HG03064 (cell line): ENCODE measurements at regions not wholly inside any gene's neighbourhood (a gene's known extent, or its start where the extent isn't known, plus 50 kb on each side); places are given as distances from the start of the nearest gene placed in this dataset.
"Not testable (repeated sequence)": the region's sequence is repeated elsewhere in the genome, so short reads cannot be mapped to it uniquely, and the experiment has no call there.

Experiments used
- ATAC-seq: cut with Tn5 transposase; IDR thresholded peaks from one replicate; pipeline ENCODE4 v1.9.1; 2021; ENCODE audit warnings: low read depth; ENCODE audit not compliant: unreplicated experiment

DNA sequence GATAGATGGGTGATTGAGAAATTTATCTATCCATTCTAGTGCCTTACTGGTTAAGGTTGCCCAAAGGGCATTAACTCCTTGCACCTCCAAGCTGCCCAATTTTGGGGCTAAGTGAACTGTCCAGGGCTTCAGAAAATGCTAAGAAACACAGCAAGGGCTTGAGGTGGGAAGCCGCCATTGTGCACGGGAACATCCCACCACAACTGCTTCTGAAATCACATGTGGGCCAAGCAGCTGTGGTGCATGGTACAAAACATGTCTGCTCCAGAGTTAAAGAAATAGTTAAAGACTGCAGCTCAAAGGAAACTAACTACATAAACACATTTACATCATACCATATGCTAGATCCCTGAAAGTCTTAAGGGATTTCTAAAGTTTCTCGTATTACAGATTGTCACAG lies 144.3 kb upstream of the NDST3 start:
- no peak for ATAC-seq

DNA sequence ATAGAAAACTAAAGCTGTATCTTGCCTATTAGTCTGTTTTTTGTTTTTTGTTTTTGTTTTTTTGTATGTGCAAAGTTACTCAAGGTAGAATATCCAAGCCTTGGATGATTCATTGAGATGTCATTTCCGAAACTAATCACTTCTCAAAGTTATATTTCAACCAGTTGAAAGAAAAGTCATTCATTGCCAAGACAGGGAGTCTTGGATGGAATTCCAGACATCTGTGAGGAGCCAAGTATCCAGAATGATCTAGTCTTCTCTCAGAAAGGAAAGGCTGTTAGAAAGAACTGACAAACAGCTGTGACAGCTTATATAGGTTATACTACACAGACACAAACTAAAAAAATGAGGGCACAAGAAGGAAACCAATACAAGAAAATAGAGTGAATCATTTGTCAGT lies 141.1 kb upstream of the NDST3 start:
- ATAC-seq, result no peak

DNA sequence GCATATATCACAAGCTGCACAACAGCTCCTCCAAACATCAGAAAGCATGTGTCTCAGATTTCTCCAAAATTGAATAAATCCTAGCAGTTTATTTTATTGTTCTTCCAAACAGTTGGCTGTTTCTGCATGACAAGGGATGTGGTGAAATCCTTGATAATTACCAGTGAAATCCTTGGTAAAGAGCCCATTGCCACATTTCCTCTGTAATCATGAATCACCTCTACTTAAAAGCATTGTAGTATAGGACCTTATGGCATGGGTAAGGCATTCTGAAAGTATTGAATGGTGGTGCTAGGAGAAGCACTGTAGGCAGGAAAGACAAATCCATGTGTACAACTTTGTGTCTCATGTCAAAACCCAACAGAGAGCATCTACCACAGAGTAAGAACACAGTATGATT lies 135.8 kb upstream of the NDST3 start:
- no peak for ATAC-seq

DNA sequence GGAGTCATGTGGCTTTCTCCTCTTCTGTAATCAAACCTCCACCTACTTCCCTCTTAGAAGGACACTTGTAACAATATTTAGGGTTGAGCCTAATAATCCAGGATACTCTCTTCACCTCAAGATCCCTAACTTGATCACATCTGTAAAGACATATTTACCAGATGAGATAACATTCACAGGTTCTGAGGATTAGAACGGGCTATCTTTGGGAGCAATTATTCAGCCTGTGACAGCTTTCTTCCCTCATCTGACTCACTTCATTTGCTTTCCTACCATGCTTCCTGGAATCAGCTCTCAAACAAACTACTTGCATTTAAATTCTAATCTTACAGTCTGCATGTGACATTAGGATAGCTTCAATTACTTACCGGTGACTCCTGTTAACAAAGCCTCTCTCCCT lies 133.5 kb upstream of the NDST3 start:
- no peak for ATAC-seq

DNA sequence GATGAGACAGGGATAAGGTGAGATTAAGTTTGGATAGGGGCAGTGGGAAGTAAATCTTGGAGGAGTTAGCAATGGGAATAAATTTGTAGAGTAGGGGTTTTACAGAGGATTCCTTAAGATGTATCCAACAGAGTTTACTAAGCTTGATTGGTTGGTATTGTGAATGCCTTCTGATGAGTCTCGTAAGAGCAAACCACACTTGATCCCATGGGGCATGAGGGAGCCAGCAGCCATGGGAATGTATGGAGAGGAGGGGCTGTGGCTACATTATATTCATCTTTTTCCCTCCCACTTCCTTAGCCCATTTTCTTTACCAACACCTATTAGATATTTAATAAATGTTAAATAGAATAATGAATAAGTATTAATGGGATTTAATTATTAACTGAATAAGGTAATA lies 126.6 kb upstream of the NDST3 start:
- ATAC-seq, result no peak

DNA sequence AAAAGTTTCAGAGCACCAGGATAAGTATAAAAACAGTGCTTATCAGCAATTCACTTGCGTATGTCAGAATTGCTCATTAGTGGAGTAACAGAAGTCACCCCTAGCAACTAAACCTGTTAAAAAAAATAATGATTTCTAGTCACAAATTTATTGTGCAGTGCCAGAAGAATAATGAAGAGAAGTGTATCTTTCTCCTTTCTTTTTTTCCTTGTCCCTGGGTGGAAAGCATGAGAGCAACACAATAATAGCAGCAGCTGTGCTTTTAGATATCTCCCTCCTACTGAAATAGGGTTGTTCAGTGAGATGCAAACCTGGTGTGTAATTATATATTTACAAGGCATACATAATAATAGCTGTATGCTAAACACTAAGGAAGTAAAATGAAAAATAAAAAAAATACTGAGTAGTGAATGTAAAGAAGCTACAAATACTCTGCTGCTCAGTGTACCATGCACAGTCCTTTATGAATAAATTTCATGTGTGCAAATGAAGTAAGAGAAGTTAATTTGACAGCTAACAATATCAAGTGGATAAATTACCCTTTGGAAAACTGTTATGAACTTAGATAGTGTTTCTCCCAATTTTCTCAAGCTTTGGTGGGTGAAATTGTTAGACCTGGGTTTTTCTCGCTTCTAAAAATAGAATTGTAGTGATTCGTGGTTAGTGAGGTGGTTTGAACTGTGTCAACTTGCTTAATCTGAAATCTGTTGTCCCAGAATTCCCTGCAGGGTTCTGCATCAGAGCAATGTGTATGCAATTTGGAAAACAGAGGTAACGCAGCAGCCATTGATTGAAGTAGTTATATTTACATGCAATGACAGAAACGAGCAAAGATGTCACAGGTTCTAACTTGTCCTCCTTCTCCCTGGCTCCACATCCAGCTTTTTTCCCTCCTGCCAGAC lies 125.7 kb upstream of the NDST3 start:
- ATAC-seq, result no peak

DNA sequence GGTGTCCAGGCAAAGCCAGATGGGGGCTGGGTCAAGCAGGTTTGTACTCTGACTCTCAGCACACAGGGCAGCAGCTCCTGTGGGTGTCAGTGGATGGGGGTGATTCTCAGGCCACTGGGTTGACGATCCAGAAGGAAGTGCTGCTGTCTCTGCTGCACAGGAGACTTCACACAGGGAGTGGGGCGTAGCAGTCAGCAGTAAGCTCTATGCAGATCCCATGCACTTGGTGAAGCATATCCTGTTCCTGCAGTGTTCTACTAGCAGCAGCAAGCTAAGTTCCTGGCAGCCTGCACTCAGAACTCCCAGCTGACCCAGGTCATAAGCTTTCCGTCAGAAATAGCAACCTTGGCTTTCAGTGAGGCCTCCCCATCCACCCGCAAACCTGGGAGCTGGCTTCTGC lies 117.6 kb upstream of the NDST3 start:
- no peak for ATAC-seq

DNA sequence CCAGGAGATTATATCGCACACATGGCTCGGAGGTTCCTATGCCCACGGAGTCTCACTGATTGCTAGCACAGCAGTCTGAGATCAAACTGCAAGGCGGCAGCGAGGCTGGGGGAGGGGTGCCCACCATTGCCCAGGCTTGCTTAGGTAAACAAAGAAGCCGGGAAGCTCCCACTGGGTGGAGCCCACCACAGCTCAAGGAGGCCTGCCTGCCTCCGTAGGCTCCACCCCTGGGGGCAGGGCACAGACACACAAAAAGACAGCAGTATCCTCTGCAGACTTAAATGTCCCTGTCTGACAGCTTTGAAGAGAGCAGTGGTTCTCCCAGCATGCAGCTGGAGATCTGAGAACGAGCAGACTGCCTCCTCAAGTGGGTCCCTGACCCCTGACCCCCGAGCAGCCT lies 112.0 kb upstream of the NDST3 start:
- not testable (repeated sequence) for ATAC-seq

DNA sequence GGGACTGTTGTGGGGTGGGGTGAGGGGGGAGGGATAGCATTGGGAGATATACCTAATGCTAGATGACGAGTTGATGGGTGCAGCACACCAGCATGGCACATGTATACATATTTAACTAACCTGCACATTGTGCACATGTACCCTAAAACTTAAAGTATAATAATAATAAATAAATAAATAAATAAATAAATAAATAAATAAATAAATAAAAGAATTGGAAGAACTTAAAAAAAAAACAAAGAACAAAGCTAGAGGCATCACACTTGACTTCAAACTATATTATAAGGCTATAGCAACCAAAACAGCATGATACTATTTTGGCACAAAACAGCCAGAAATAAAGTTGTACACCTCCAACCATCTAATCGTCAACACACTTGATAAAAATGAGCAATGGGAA lies 106.5 kb upstream of the NDST3 start:
- ATAC-seq, result not testable (repeated sequence)

DNA sequence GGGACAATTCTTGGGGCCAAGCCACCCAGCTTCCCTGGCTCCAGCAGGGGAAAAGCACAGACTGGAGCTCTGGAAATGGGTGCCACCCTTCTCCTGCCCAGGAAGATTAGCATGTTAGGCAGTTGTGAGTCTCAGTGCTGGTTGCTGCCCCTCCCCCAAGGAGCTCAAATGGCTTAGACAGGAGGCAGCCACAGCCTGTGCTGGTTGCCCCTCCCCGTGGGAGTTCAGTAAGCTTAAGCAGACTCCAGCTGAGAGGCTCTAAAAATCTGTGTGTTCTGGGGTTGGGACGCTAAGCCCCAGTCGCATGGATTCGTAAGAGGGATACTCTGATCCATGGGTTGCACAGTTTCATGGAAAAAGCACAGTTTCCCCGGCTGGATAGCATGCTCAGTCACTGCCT lies 92.7 kb upstream of the NDST3 start:
- ATAC-seq, result no peak

DNA sequence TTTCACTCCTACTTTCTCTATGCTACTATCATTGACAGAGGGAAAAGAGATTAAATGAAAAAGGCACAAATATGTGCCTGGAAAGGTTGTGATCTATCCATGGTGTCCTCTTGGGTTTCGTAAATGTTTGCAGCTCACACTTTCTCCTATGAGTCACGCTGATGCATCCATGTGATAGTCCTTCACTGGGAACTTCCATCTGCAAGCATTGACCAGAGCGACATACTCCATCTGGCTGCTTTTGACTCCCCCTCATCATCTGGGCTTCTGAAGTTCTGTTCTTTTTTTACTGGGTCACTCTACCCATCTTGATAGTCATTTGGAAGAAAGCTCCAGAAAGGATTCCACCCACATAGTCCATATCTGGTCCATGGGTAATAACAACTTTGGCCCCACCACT lies 84.7 kb upstream of the NDST3 start:
- no peak for ATAC-seq

DNA sequence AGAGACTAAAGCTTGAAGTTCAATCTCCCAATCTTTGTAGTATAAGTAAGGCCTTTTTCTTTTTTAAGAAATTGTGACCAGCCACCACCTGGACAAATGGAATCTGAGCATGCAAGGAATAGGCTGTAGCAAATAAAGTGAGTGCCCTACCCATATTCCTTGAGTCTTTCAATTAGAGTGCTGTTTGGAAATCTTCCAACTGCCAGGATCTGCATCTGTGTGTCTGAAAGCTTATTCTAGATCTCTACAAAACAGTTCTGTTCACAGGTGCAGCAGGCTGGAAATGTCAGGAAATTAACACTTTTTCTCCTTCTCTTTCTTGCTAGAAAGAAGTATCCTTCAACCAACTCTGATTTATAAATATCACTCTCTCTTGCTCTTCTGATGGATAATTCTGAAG lies 76.7 kb upstream of the NDST3 start:
- no peak for ATAC-seq

DNA sequence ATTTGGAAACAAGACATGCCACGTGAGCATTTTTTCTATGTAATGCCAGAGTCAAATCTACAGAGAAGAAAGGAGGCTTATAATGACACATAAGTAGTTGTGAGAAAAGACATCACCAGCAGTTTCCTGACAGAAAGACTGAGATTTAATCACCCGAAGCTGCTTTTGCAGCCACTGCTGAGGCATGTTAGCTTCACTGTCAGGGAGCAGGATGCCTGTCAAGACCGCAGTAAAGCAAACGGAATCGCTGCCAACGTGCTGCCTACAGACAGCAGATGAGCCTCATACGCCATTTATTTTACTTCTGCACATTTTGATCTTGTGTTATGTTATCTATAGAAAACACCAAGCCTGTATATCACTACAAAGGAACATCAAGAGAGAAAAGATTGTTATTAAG lies 68.7 kb upstream of the NDST3 start:
- no peak for ATAC-seq

DNA sequence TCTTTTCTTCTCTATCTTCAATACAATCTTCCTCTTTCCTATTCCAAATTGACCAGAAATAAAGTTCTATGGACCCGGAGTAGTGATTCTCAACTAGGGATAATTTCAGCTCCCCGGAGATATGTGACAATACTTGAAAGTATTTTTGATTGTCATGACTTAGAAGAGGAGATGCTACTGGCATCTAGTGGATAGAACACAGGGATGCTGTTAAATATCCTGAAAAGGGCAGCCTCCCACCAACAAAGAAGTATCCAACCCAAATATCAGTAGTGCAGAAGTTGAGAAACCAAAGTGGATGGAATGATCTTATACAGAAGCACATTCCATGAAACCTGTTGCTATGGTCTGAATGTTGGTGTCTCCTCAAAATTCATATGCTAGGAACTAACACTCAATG lies 65.7 kb upstream of the NDST3 start:
- no peak for ATAC-seq

DNA sequence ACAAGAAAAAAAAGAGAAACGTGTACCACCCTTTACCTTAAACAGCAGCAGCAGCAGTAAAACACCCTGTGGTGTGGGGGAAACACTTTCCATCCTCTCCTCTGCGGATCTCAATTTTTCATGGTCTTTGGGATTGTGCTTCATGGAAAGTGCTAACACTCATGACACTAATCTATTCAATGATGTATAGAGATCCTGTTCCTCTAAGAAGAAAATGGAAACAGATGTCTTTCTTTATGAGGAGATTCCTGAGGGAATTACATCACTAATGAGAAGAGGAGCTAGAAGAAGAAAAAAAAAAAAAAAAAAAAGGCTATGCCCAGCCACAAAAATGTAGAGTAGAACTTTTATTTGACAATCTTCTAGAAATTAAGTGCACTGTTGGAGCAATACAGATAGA lies 62.9 kb upstream of the NDST3 start:
- no peak for ATAC-seq

DNA sequence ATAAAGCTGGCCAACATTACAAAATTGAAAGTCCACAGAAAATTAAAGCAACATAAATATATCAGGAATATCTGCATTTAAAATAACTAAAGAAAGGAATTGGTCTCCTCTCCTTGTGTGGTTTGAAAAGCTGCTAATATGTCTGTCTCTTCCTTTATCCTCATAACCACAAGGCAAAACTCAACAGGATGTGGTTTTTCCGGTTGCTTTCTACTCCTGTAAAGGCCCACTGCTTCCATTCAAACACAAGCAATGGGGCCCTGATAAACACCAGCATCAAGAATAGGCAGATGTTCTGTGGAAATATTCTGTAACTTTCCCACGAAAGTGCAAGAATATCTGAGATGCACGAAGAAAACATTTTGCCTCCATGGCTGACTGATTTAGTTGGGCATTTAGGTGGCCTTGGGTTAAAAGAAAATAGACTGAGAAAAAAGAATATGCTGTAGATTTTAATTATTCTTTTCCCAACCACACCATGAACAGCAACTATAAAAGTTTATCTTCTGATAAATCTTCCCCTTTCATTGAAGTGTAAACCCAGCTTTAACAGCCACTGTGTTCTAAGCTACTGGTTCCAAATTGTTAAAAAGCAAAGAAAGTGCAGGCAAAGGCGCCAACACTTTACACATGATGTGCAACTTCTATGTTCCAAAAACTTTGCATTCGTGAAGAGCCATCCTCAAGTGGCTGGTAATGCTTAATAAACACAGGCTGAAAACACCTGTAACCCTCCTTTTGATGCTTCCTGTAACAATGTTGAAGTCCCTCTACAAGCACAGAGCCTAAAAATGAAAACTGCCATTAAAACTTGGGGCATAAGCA lies 50.5 kb upstream of the NDST3 start:
- ATAC-seq, result no peak

DNA sequence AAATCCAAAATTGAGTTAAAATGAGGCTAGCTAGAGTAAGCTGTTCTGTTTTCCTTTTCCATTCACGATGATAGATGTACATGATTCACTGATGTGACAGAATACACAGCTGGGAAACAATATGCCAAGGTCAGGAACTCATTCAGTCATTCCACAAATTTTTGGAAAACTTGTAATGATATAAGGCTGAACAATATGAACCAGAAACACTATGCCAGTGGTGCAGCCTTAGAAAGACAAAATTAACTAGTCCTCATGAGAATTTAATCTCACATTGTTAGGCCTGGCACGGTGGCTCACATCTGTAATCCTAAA lies 50.0 kb upstream of the NDST3 start:
- no peak for ATAC-seq
